HepG2 (cell line): ENCODE measurements at regions not wholly inside any gene's neighbourhood (a gene's known extent, or its start where the extent isn't known, plus 50 kb on each side); places are given as distances from the start of the nearest gene placed in this dataset.

Source experiments
- ATAC-seq: fragments of 200-7000 bp; cut with Tn5 transposase; 3 replicates; pipeline ENCODE4 v1.9.1; 2020; ENCODE audit warnings: mild to moderate bottlenecking, moderate library complexity
- BruUV-seq: library from RNA; stranded (reverse); fragments of 400-500 nt; replicated peaks from 2 replicates; lab custom pipeline; 2021; lab: Mats Ljungman, UMichigan
- CTCF ChIA-PET: fragments of 300-600 bp; formaldehyde crosslinking; extraction: SDS; loops from one replicate; lab custom pipeline; 2021; ENCODE audit warnings: low total read pairs, inconsistent platforms, low intra/inter-chr PET ratio; lab: Yijun Ruan, JAX
- POLR2A ChIA-PET: fragments of 350-600 bp; sonication (Branson Sonifier 250); formaldehyde crosslinking; loops from one replicate; lab custom pipeline; 2020; ENCODE audit warnings: antibody characterized with exemption, inconsistent platforms; lab: Yijun Ruan, JAX
- DNase-seq: peaks from one replicate; pipeline ENCODE4 v3.0.0-alpha.2; 2015; ENCODE audit warnings: low spot score
- FAIRE-seq: peaks from 3 replicates; lab custom pipeline; 2011; peaks lifted over from hg19 to GRCh38; lab: Jason Lieb, UNC
- H2AFZ ChIP-seq: one replicate; pipeline ENCODE4 v1.6.1; 2011; ENCODE audit warnings: low read length, inconsistent platforms
- H3K27ac ChIP-seq: fragments of 300-600 bp; 3 replicates; pipeline ENCODE4 v1.8.0; 2011; ENCODE audit warnings: mixed run types, mild to moderate bottlenecking, mixed read lengths, low read length, inconsistent platforms; ENCODE audit not compliant: insufficient read depth; ENCODE audit errors: extremely low read length
- H3K27me3 ChIP-seq, 2 experiments: fragments of 200-600 bp in 1 of 2; 2 replicates in 1 of 2; 3 replicates in 1 of 2; pipeline versions ENCODE4 v1.6.0 to v1.8.0; 2011; ENCODE audit warnings: low read length in 2 of 2, mild to moderate bottlenecking in 2 of 2, moderate library complexity in 2 of 2, inconsistent platforms in 1 of 2; ENCODE audit not compliant: insufficient read depth in 2 of 2, control insufficient read depth in 1 of 2
- H3K36me3 ChIP-seq, 2 experiments: fragments of 200-600 bp in 1 of 2; replicated peaks in 1 of 2; 2 replicates in 1 of 2; 3 replicates in 1 of 2; pipeline versions ENCODE4 v1.5.1 to v1.8.0; 2011; ENCODE audit warnings: low read length in 2 of 2, inconsistent platforms in 1 of 2; ENCODE audit not compliant: insufficient read depth in 2 of 2, control insufficient read depth in 1 of 2
- H3K4me1 ChIP-seq: 2 replicates; pipeline ENCODE4 v1.5.1; 2012; ENCODE audit warnings: low read length, inconsistent platforms; ENCODE audit not compliant: insufficient read depth
- H3K4me2 ChIP-seq: 2 replicates; pipeline ENCODE4 v1.6.0; 2011; ENCODE audit warnings: low read depth, low read length, inconsistent platforms
- H3K4me3 ChIP-seq, 3 experiments: fragments of 200-600 bp in 1 of 3; sonication (generic), shearing (Covaris generic) in 1 of 3; replicated peaks in 1 of 3; 2 replicates each; pipeline ENCODE4 v1.5.1; 2011 to 2016; ENCODE audit warnings: low read length in 3 of 3, inconsistent platforms in 2 of 3, low read depth in 2 of 3, mild to moderate bottlenecking in 2 of 3, control low read depth in 1 of 3, mixed read lengths in 1 of 3; ENCODE audit not compliant: insufficient read depth in 1 of 3
- H3K79me2 ChIP-seq: one replicate; pipeline ENCODE4 v1.6.1; 2011; ENCODE audit warnings: low read length, inconsistent platforms; ENCODE audit not compliant: insufficient read depth
- H3K9ac ChIP-seq: 2 replicates; pipeline ENCODE4 v1.6.0; 2011; ENCODE audit warnings: mild to moderate bottlenecking, low read depth, low read length, inconsistent platforms; ENCODE audit not compliant: insufficient read depth
- H3K9me3 ChIP-seq: 2 replicates; pipeline ENCODE4 v1.5.1; 2012; ENCODE audit warnings: mild to moderate bottlenecking, low read length
- H4K20me1 ChIP-seq: 2 replicates; pipeline ENCODE4 v1.6.0; 2011; ENCODE audit warnings: inconsistent platforms, mild to moderate bottlenecking, low read length, moderate library complexity; ENCODE audit not compliant: insufficient read depth
- CHCHD3 ChIP-seq: sonication (generic); formaldehyde crosslinking; IDR thresholded peaks from 2 replicates; pipeline ENCODE4 v1.8.0; 2022; ENCODE audit warnings: mild to moderate bottlenecking, missing genetic modification reagents, moderate library complexity
- EEA1 ChIP-seq: sonication (generic); formaldehyde crosslinking; IDR thresholded peaks from 2 replicates; pipeline ENCODE4 v1.5.1; 2020; ENCODE audit warnings: mild to moderate bottlenecking, missing genetic modification reagents, borderline replicate concordance
- REL ChIP-seq: sonication (generic); formaldehyde crosslinking; conservative IDR thresholded peaks from 2 replicates; pipeline ENCODE4 v1.8.0; 2022; ENCODE audit warnings: mild to moderate bottlenecking, missing genetic modification reagents, moderate library complexity
- TOE1 ChIP-seq: sonication (generic); formaldehyde crosslinking; IDR thresholded peaks from 2 replicates; pipeline ENCODE4 v1.4.0; 2020; ENCODE audit warnings: mild to moderate bottlenecking, missing genetic modification reagents
- ZNF343 ChIP-seq: sonication (generic); formaldehyde crosslinking; IDR thresholded peaks from 2 replicates; pipeline ENCODE4 v1.4.0; 2020; ENCODE audit warnings: mild to moderate bottlenecking, missing genetic modification reagents
- WGBS: methylation state at CpG from one replicate; pipeline ENCODE4 v1.1.6; 2017; ENCODE audit warnings: low lambda C conversion rate; 5-methylcytosine and 5-hydroxymethylcytosine counted together
- in situ Hi-C: cut with HindIII; loops from 2 replicates; pipeline ENCODE4 v1.10.0; 2017; ENCODE audit warnings: low pct_unique_long_range_greater_than_20kb; ENCODE audit not compliant: extremely low pct_ligation_motif_present
- intact Hi-C: fragments of 100-400 bp; cut with micrococcal nuclease; formaldehyde crosslinking; loops from one replicate; pipeline ENCODE4 v1.10.0; 2022; ENCODE audit not compliant: unreplicated experiment
- TF ChIP-seq, protein P1 (sequence below): sonication (generic); formaldehyde crosslinking; IDR thresholded peaks from 2 replicates; pipeline ENCODE4 v1.4.0; 2020; ENCODE audit warnings: missing genetic modification reagents, mild to moderate bottlenecking, borderline replicate concordance
- TF ChIP-seq, protein P2 (sequence below): sonication (generic); formaldehyde crosslinking; IDR thresholded peaks from 2 replicates; pipeline ENCODE4 v1.8.1; 2022; ENCODE audit warnings: low read depth, mild to moderate bottlenecking, missing genetic modification reagents
- TF ChIP-seq, protein P3 (sequence below): sonication (generic); formaldehyde crosslinking; IDR thresholded peaks from 2 replicates; pipeline ENCODE4 v1.9.0; 2021; ENCODE audit warnings: missing genetic modification reagents, borderline replicate concordance
- TF ChIP-seq, protein P4 (sequence below): sonication (generic); formaldehyde crosslinking; IDR thresholded peaks from 2 replicates; pipeline ENCODE4 v1.4.0; 2020; ENCODE audit warnings: missing genetic modification reagents
- TF ChIP-seq, protein P5 (sequence below): sonication (generic); formaldehyde crosslinking; IDR thresholded peaks from 2 replicates; pipeline ENCODE4 v1.4.0; 2020; ENCODE audit warnings: mild to moderate bottlenecking, missing genetic modification reagents

DNA sequence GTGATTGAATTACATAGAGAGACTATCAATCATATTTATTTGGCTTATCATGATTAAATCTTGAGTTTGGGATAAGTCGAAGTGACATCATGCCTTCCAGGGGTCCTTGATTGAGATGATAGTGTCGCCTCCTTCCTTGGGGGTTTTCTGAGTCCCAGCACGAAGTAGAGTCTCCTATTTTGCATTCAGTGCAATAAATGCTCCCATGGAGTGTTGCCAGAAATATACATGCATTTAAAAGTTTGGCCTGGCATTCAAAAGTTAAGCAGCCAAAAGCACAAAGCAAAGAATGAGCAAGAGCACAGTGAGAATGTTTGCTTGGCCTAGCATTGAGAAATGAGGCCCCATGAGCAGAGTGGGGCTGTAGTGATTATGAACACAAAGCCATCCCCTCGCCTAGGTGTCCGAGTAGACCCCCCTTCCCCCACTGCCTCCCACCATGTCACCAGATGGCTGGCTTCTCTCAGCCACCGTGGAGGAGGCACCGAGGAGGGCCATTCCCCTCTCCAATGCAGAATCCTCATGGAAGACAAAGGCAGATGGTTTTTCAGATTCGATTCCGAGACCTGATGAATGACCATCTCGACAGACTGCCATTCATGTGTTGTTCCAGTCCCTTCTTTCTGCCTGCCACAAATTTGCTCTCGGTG, 58.8 kb upstream of the UBL3 start:
- peaks cover 16% of the 10 kb centered on the region for H3K4me1 ChIP-seq
- CTCF ChIA-PET: no interaction called here
- no peaks in the 10 kb centered on the region for H4K20me1 ChIP-seq
- no TSS peak for BruUV-seq
- in situ Hi-C loops (no loop called here), intact Hi-C loops (no loop called here)
- 39% methylated on average over 8 of the region's 11 CpGs for WGBS
- FAIRE-seq (no peak), ATAC-seq (no peak), DNase-seq (no peak)
- no peak overlapping the region for H3K27ac ChIP-seq
- H3K4me2 ChIP-seq: no peak overlapping the region
- H3K36me3 ChIP-seq: no peaks in the 10 kb centered on the region
- no peaks in the 10 kb centered on the region for H3K79me2 ChIP-seq
- H3K4me3 ChIP-seq: no peak overlapping the region
- H3K27me3 ChIP-seq: no peaks in the 10 kb centered on the region
- TF ChIP-seq ZNF343 (no peak), CHCHD3 (CRISPR knock-in tag) (no peak), EEA1 (CRISPR knock-in tag) (no peak), REL (CRISPR knock-in tag) (no peak), TOE1 (CRISPR knock-in tag) (no peak)
- TF ChIP-seq, protein P1, sequence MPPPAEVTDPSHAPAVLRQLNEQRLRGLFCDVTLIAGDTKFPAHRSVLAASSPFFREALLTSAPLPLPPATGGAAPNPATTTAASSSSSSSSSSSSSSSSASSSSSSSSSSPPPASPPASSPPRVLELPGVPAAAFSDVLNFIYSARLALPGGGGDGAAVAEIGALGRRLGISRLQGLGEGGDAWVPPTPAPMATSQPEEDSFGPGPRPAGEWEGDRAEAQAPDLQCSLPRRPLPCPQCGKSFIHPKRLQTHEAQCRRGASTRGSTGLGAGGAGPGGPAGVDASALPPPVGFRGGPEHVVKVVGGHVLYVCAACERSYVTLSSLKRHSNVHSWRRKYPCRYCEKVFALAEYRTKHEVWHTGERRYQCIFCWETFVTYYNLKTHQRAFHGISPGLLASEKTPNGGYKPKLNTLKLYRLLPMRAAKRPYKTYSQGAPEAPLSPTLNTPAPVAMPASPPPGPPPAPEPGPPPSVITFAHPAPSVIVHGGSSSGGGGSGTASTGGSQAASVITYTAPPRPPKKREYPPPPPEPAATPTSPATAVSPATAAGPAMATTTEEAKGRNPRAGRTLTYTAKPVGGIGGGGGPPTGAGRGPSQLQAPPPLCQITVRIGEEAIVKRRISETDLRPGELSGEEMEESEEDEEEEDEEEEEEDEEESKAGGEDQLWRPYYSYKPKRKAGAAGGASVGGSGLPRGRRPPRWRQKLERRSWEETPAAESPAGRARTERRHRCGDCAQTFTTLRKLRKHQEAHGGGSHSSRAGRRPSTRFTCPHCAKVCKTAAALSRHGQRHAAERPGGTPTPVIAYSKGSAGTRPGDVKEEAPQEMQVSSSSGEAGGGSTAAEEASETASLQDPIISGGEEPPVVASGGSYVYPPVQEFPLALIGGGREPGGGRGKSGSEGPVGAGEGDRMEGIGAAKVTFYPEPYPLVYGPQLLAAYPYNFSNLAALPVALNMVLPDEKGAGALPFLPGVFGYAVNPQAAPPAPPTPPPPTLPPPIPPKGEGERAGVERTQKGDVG (CRISPR knock-in tag): no peak
- TF ChIP-seq, protein P2, sequence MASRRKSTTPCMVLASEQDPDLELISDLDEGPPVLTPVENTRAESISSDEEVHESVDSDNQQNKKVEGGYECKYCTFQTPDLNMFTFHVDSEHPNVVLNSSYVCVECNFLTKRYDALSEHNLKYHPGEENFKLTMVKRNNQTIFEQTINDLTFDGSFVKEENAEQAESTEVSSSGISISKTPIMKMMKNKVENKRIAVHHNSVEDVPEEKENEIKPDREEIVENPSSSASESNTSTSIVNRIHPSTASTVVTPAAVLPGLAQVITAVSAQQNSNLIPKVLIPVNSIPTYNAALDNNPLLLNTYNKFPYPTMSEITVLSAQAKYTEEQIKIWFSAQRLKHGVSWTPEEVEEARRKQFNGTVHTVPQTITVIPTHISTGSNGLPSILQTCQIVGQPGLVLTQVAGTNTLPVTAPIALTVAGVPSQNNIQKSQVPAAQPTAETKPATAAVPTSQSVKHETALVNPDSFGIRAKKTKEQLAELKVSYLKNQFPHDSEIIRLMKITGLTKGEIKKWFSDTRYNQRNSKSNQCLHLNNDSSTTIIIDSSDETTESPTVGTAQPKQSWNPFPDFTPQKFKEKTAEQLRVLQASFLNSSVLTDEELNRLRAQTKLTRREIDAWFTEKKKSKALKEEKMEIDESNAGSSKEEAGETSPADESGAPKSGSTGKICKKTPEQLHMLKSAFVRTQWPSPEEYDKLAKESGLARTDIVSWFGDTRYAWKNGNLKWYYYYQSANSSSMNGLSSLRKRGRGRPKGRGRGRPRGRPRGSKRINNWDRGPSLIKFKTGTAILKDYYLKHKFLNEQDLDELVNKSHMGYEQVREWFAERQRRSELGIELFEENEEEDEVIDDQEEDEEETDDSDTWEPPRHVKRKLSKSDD (CRISPR knock-in tag): no peak
- TF ChIP-seq, protein P3, sequence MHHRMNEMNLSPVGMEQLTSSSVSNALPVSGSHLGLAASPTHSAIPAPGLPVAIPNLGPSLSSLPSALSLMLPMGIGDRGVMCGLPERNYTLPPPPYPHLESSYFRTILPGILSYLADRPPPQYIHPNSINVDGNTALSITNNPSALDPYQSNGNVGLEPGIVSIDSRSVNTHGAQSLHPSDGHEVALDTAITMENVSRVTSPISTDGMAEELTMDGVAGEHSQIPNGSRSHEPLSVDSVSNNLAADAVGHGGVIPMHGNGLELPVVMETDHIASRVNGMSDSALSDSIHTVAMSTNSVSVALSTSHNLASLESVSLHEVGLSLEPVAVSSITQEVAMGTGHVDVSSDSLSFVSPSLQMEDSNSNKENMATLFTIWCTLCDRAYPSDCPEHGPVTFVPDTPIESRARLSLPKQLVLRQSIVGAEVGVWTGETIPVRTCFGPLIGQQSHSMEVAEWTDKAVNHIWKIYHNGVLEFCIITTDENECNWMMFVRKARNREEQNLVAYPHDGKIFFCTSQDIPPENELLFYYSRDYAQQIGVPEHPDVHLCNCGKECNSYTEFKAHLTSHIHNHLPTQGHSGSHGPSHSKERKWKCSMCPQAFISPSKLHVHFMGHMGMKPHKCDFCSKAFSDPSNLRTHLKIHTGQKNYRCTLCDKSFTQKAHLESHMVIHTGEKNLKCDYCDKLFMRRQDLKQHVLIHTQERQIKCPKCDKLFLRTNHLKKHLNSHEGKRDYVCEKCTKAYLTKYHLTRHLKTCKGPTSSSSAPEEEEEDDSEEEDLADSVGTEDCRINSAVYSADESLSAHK (CRISPR knock-in tag): no peak
- TF ChIP-seq, protein P4, sequence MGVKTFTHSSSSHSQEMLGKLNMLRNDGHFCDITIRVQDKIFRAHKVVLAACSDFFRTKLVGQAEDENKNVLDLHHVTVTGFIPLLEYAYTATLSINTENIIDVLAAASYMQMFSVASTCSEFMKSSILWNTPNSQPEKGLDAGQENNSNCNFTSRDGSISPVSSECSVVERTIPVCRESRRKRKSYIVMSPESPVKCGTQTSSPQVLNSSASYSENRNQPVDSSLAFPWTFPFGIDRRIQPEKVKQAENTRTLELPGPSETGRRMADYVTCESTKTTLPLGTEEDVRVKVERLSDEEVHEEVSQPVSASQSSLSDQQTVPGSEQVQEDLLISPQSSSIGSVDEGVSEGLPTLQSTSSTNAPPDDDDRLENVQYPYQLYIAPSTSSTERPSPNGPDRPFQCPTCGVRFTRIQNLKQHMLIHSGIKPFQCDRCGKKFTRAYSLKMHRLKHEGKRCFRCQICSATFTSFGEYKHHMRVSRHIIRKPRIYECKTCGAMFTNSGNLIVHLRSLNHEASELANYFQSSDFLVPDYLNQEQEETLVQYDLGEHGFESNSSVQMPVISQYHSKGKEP (CRISPR knock-in tag): no peak
- TF ChIP-seq, protein P5, sequence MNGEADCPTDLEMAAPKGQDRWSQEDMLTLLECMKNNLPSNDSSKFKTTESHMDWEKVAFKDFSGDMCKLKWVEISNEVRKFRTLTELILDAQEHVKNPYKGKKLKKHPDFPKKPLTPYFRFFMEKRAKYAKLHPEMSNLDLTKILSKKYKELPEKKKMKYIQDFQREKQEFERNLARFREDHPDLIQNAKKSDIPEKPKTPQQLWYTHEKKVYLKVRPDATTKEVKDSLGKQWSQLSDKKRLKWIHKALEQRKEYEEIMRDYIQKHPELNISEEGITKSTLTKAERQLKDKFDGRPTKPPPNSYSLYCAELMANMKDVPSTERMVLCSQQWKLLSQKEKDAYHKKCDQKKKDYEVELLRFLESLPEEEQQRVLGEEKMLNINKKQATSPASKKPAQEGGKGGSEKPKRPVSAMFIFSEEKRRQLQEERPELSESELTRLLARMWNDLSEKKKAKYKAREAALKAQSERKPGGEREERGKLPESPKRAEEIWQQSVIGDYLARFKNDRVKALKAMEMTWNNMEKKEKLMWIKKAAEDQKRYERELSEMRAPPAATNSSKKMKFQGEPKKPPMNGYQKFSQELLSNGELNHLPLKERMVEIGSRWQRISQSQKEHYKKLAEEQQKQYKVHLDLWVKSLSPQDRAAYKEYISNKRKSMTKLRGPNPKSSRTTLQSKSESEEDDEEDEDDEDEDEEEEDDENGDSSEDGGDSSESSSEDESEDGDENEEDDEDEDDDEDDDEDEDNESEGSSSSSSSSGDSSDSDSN: no peak
- POLR2A ChIA-PET: no interaction called here
- no peaks in the 10 kb centered on the region for H3K9me3 ChIP-seq
- no peak overlapping the region for H2AFZ ChIP-seq
- no peak overlapping the region for H3K9ac ChIP-seq
